HG03565 (cell line): ENCODE measurements at regions not wholly inside any gene's neighbourhood (a gene's known extent, or its start where the extent isn't known, plus 50 kb on each side); places are given as distances from the start of the nearest gene placed in this dataset.
"Not testable (repeated sequence)": the region's sequence is repeated elsewhere in the genome, so short reads cannot be mapped to it uniquely, and the experiment has no call there.

ENCODE experiments used
- ATAC-seq: cut with Tn5 transposase; IDR thresholded peaks from one replicate; pipeline ENCODE4 v1.9.1; 2021; ENCODE audit warnings: mild to moderate bottlenecking, moderate library complexity; ENCODE audit not compliant: unreplicated experiment

DNA sequence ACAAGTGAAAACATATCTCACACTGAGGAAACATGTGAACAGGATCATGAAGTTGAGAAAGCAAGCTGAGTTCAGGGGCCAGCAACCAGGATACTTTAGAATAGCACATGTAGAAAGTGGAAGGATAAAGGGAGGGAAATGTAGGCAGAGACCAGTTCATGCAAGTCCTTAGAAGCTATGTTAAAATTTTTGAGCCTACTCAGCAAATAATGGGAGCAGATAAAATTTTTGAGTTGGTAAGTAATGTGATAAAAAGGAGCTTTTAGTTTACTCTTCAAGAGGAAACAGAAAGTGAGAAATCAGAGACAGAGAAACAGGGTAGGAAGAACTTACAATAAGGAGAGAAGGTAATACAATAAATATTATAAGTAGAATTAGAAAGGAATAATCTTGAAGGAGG lies 105.6 kb upstream of the ZBTB20 start:
- ATAC-seq: no peak

DNA sequence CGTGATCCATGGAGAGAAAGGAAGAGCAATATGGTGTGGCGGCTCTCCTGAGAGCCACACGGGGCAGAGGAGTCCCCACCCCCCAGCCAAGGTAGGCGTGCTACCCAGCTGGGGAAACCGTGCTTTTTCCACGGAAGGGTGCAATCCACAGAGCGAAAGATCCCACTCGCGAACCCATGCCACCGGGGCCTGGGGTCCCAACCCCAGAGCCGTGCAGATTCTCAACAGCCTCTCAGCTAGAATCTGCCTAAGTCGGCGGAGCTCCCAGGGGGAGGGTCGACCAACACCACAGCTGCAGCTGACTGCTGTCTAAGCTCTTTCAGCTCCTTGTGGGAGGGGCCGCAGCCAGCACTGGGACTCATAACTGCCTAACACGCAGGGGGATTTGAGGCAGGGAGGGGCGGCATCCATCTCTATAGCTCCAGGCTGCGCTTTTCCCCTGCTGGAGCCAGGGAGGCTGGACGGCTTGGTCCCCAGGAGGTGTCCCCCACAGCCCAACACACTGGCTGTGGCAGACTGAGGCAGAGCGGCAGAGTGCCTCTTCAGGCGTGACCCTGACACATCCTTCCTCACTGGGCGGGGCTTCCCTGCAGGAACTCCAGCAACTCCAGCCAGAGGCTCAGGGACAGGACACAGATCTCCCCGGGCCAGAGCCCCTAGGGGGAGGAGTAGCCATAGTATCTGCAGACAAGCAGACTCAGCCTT lies 107.6 kb upstream of the ZBTB20 start:
- no peak for ATAC-seq

DNA sequence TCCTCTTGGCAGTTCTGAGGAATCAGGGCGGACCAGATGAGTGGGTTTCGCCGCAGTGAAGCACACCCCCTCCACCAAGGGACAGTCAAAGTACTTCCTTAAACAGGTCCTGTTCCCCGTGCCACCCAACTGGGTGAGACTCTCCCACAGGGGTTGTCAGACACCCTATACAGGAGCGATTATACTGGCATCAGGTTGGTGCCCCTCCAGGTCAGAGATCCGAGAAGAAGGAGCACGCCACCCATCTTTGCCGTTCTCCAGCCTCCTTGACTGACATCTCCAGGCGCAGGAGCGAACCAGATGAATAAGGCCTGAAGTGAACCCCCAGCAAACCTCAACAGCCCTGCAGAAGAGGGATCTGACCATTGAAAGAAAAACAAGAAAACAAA lies 108.1 kb upstream of the ZBTB20 start:
- no peak for ATAC-seq

DNA sequence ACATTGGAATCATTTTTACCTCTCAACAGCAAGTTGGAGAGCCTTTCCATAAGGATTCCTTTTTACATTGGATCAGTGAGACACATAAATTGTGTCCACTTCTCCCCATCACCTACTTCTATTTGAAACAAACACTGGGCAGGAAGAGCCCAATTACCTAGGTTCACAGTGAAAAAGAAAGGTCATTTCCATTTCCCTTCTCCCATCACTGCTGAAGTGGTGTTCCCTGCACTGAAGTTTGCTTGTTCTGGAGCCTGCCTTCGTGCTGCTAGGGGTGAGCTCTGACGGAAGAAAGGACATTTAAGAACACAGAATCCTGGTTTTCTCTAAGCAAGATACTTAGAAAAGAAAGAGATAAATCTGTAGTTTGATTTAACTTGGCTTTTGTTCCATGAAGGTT lies 123.8 kb upstream of the ZBTB20 start:
- no peak for ATAC-seq

DNA sequence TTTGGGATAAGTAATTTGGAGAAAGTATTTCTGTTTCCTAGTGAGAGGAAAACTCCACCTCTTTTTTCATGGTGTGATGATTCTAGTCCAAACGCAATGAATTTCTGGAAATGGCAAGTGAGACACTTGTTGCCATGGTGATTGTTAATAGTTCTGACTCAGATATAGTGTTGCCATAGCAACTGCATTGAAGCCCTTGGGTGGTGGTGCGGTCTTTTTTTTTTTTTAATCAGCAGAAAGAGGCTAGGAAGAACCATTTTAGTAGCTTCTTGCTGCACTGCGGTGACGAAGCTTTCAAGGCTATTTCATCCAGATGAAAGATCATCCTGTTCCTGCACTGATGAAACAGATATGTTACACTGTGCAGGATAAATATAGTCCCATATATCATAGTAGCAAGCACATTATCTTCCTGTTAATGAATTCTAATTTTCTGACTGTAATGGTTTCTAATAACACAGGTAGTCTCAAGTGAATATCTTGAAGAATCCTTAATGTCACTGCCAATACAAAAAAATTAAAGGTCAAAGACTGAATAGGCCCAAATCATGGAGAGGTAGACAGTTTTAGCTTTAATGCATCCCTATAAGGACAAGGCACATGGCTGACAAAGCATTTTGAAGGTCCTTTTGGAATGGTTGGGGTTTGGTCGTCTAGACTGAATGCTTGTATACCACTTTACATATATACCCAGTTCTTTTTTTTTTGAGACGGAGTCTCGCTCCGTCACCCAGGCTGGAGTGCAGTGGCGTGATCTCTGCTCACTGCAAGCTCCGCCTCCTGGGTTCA lies 125.1 kb upstream of the ZBTB20 start:
- ATAC-seq: no peak

DNA sequence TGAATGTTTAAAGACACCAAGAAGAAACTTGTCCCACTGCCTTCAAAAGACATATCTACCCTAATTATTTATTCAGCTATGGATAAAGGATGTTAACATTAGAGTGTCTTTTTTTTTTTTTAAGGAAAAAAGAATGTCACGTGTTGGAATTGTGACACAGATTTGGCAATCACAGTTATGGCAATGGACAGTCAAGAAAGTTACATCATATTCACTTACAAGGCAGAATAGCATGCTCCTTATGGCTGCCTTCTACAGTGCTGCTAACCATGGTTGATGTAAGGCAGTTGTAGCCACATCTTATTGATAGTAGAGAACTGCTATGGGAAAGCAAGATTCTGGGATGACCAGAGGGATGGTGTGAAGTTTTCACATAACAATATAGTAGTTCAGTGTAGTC lies 128.8 kb upstream of the ZBTB20 start:
- no peak for ATAC-seq

DNA sequence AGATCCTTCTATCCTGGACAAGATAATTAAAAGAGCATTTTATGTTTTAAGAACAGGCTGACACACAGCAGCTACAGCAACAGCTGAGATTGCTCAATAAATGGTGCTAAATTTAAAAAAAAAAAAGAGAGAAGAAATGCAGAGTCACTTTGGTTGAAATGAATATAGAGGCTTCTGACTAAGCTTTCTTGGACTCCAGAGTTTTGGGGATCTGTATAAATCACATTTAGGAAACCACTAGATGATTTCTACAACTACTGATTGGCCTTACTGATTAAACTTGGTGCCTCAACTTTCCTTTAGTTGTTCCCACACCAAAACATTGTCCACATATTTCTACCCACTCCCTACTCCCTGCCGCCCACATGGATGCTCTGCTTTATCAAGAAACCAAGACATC lies 132.9 kb upstream of the ZBTB20 start:
- ATAC-seq: no peak

DNA sequence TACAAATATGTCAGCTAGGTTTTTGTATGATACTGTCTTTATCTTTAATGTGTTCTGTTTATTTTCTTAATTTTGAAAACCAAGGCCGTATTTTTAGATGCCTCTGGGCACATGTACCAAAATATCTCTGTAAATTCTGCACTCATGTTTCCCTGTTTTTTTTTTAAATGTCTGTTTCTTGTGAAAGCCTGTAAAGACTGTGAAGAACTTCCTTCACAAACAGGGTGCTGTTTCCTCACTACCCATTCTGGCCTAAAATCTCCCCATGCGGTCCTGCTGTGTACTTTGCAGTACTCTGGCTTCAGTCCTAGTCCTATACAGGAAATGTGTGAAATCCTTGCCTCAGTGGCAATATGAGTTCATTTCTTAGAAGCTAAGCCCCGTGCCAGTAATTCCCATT lies 133.4 kb upstream of the ZBTB20 start:
- ATAC-seq: no peak

DNA sequence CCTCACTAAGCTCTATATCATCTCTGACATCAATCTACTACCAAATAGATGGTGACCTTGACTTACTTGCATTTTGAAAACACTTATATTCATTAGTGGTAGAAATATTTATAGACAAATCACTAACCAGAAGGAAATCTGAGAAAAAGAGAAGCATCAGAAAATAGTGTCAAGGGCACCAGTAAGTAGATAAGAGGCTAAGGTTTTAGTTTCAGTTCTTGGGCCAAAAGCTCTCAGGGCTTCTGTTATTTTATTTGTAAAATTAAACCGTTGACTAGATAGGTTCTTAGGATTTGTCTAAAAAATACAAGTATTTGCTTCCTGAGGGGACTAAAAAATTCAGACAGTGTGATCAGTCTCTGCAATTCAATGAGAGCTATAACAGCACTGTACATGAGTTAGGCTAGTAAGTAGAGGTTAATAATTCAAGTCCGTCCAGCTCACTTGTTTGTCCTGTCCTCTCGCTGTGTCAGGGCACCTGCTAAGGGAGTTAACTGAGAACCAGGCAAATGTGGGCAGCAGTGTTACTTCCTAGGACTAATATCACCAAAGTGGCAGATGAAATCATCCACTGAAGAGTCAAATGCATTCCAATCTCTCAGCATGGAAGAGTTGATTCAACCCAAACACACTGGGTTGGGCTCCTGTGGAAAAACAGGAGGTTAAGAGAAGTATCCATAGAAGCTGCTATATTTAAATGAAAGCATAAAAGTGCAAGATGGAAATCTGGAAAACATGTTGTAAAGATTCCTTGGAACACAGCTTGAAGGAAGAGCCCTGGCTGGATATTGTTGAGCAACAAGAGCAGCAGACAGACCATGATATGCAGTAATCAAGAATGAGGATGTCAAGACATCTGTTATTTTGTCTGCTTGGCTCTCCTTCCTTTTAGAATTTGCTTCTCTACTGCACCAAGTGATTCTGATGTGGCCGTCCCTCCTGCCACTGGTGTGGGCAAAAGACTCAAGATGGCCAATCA lies 134.9 kb upstream of the ZBTB20 start:
- no peak for ATAC-seq

DNA sequence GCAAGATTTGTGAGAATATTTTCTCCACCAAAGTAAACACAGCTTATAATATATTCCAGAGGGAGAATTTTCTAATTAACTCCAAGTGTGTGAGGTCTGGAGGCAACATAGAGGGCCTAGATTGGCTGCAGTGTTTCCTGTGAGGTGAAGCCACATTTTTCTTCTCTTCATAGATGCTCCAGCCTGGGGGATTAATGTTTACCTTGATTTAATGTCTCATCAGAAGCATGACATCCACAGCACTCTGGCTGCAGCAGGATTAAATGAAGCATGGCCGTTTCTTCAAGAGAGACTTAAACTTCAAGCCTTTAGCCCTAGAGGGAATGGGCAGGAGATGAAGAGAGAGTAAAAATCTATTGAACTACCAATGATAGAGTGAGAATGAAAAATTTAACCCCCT lies 137.9 kb upstream of the ZBTB20 start:
- ATAC-seq: no peak

DNA sequence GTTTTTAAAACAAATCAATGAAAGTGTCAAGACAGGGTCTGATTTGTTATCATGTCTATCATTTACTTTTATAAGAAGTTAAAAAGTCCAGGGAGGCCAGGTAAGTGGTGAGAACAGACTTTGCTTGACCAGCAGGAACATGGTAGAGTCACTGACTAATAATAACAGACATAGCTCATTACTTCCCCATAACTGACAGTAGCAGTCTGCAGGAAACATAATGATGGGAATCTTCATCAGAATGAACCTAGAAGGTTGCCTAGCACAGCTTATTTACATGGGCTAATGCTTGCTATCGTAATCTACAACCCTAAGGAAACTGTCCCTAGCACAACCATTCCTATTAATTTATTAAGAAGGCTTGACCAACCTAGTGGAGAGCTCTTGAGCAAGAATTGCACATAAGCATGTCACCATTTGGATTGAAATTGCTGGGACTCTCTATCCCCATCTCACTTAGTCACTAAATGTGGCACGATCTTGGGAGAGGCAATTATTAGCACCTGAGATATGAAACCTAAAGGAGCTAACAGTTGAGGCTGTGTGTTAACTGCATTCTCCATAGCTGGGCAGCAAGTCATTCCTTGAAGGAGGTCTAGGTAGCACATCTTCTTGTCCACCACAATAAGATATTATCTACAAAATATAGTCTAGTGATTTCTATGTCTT lies 139.6 kb upstream of the ZBTB20 start:
- ATAC-seq: no peak

DNA sequence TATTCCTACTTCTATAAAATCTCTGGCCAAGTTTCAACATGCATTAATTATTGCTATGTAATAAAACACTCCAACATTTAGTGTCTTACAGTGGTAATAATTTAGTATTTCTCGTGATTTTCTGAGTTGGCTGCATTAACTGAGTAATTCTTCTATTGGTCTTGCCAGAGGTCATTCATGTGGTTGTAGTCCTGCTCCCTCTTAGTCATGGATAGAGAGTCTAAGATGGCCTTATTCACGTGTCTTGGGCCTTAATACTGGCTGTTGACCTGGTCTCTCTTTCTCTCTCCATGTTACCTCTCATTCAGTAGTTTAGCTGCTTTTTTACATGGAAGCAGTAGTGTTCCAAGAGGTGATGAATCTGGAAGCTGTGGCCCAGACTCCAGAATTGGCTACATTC lies 140.1 kb upstream of the ZBTB20 start:
- no peak for ATAC-seq

DNA sequence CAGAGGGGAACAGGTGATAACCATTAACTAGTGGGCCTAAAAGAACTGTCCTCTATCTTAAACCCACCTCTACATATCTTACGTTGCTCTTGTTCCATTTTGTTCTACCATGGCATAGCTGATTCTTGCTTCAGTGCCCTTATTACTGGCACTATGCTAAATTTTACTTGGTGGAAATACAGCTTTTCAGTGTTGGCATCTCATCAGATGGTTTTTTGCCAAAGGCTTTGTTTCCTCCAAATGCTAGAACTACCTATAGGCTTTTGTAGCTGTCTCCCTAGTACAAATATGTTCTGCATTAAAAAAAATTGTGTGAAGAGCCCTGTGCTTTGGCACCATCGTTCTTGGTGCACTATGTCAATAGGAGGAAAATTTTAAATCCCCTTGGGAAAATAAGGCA lies 145.0 kb upstream of the ZBTB20 start:
- no peak for ATAC-seq

DNA sequence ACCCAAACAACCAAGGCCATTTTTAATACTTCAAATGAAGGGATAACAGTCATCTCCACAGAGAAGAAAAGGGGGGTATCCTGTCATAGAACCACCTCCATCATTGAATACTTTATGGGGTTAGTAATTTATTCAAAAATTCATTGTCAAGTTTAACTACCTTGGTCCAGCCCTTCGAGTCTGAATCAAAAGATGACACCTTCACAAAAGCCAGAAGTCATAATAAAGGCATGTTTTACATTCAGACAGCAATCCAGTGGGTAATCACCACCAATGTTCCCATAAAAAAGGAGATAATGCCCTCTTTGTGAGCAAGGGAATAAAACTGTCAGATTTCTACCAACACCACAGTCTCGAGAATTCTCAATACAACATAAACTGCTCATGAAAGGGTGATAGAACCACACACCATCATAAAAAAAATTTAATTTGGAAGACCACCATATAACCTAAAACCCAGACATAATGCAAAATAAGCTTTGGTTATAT lies 145.6 kb upstream of the ZBTB20 start:
- ATAC-seq: no peak

DNA sequence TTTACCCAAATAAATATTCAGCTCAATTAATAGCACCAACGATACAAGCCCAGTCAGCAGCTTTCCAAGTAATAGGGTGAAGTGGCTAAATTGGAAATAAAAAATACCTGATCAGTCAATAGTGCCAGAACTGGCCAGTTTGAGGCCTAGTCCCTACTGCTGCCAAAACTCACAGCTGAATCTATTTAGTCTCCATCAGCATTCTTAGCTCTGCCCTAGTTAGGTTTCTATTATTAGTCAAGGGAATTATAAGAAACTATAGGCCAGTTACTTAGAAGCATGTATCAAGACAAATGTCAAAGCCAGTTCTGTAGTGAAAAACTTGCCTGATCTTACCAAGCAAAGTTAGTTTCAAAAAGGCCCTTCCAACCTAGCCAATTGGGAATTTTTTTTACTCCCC lies 146.2 kb upstream of the ZBTB20 start:
- ATAC-seq: no peak

DNA sequence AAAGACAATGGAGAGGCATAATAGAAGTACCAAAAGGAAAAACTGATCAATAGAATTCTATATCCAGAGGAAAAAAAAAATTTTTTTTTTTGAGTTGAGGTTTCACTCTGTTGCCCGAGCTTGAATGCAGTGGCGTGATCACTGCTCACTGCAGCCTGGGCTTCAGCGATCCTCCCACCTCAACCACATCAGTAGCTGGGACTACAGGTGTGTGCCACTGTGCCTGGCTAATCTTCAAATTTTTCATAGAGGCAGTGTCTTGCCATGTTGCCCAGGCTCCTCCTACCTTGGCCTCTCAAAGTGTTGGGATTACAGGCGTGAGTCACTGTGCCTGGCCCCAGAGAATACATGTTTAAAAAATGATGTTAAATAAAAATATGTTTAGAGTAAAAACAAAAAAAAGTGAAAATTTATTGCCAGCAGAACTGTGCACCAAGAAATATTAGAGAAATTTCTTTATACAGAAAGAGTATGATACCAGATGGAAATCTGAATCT lies 154.3 kb upstream of the ZBTB20 start:
- no peak for ATAC-seq

DNA sequence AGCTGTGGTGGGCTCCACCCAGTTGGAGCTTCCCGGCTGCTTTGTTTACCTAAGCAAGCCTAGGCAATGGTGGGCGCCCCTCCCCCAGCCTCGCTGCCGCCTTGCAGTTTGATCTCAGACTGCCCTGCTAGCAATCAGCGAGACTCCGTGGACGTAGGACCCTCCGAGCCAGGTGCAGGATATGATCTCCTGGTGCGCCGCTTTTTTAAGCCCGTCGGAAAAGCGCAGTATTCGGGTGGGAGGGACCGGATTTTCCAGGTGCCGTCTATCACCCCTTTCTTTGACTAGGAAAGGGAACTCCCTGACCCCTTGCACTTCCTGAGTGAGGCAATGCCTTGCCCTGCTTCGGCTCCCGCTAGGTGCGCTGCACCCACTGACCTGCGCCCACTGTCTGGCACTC lies 170.9 kb upstream of the ZBTB20 start:
- ATAC-seq: not testable (repeated sequence)

DNA sequence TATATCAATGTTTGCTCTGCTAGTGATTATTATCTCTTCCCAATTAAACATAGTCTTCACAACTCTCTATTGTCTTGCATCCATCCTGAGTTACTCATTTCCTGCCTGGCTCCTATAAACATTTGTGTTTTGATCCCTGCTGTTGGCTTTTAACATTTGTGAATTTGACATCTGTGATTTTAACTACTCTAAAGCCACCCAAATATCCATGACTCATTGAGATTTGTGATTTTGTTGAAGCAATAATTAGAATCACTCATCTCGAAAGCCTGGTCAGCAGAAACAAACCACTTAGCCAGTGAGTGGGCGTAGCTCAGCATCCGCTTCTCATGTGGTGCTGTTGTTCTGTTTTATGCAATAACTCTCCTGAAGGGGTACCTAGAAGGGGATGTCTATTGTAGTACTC lies 174.3 kb upstream of the ZBTB20 start:
- ATAC-seq: peak; percentile 85

DNA sequence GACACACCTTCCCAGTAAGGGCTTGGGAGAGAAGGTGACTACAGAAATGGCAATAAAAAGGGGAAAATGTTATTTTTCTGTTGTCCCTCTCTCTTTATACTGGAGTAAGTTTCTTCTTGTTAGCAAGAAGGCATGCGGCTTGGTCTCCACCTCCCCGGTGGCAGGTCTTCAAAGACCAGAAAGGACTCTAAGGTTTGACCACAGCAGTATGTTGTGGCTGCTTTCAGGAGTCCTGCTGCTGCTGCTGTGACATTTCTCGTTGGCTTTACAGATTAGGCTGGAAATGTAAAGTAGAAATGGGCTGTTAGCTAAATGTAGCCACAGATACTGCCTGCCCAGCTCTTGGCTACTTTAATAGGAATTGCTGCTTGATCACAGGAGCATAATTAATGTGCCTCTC lies 175.8 kb upstream of the ZBTB20 start:
- ATAC-seq: no peak

DNA sequence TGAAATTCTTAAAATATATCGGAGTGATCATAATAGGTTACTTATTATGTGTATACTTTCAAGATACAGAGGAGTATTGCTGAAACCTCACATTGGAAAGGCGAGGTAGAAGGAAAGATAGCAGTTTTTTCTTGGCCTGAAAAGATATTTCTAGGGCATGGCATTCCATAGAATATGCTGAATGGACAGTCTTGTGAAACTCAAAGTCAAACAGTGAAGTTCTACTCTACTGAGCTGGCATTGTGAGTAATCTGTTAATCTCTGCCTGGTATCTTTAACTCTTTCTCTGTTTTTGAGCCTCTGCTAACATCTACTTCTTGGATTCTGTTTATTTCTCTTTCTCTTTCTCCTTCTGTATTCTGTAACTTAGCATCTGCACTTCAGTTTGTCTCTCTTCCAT lies 176.3 kb upstream of the ZBTB20 start:
- ATAC-seq: no peak

DNA sequence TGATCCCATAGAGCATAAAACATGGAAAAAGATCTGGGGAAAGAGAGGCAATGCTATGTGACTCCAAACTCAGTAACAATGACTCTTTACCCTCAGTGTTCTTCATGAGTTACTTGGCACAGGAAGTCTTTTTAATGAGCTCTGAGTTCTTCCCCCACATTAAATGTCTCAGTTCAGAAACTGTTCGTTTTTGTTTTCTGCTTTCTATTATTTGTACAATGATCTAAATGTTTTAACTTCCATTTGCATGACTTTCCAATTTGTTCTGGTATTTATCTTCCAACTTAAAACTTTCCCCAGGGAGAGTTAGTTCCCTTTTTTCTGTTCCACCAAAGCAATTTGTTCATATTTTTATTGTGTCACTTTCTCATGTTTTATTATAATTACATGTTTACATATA lies 177.0 kb upstream of the ZBTB20 start:
- no peak for ATAC-seq
